DND-41 (cell line): ENCODE measurements at regions not wholly inside any gene's neighbourhood (a gene's known extent, or its start where the extent isn't known, plus 50 kb on each side); places are given as distances from the start of the nearest gene placed in this dataset.

Experiments
- ATAC-seq: fragments of 200-7000 bp; cut with Tn5 transposase; 3 replicates; pipeline ENCODE4 v1.9.1; 2021; ENCODE audit warnings: low read depth; ENCODE audit not compliant: insufficient read depth
- DNase-seq: peaks from one replicate; pipeline ENCODE4 v3.0.0-alpha.2; 2020
- H2AFZ ChIP-seq: 2 replicates; pipeline ENCODE4 v1.6.0; 2012; ENCODE audit warnings: low read depth, low read length
- H3K27ac ChIP-seq: 2 replicates; pipeline ENCODE4 v1.5.1; 2012; ENCODE audit warnings: low read length, inconsistent platforms
- H3K27me3 ChIP-seq: fragments of 200-600 bp; sonication (generic); 2 replicates; pipeline ENCODE4 v1.6.0; 2012; ENCODE audit warnings: low read length, mild to moderate bottlenecking, inconsistent platforms; ENCODE audit not compliant: insufficient read depth, poor library complexity
- H3K36me3 ChIP-seq: 2 replicates; pipeline ENCODE4 v1.5.1; 2012; ENCODE audit warnings: low read length, inconsistent platforms; ENCODE audit not compliant: insufficient read depth
- H3K4me1 ChIP-seq: 2 replicates; pipeline ENCODE4 v1.5.1; 2012; ENCODE audit warnings: mild to moderate bottlenecking, low read length; ENCODE audit not compliant: insufficient read depth
- H3K4me2 ChIP-seq: 2 replicates; pipeline ENCODE4 v1.6.0; 2012; ENCODE audit warnings: mild to moderate bottlenecking, moderate library complexity, low read length, inconsistent platforms; ENCODE audit not compliant: insufficient read depth
- H3K4me3 ChIP-seq, 2 experiments: fragments of 200-600 bp in 1 of 2; shearing (Covaris generic) in 1 of 2; 2 replicates each; pipeline ENCODE4 v1.5.1; 2012 to 2016; ENCODE audit warnings: inconsistent platforms in 2 of 2, low read length in 2 of 2, mild to moderate bottlenecking in 2 of 2, low read depth in 1 of 2, moderate library complexity in 1 of 2
- H3K79me2 ChIP-seq: 2 replicates; pipeline ENCODE4 v1.6.0; 2012; ENCODE audit warnings: low read length, inconsistent platforms; ENCODE audit not compliant: insufficient read depth
- H3K9ac ChIP-seq: 2 replicates; pipeline ENCODE4 v1.6.0; 2012; ENCODE audit warnings: low read depth, mild to moderate bottlenecking, inconsistent platforms, low read length, moderate library complexity
- H3K9me3 ChIP-seq: 2 replicates; pipeline ENCODE4 v1.5.1; 2012; ENCODE audit warnings: low read length, moderate library complexity, mild to moderate bottlenecking, inconsistent platforms; ENCODE audit not compliant: insufficient read depth, severe bottlenecking
- H4K20me1 ChIP-seq: 2 replicates; pipeline ENCODE4 v1.6.0; 2012; ENCODE audit warnings: low read length; ENCODE audit not compliant: insufficient read depth
- CTCF ChIP-seq: IDR thresholded peaks from 2 replicates; pipeline ENCODE4 v1.5.1; 2012; ENCODE audit warnings: borderline replicate concordance, low read length, moderate library complexity, mild to moderate bottlenecking; ENCODE audit not compliant: poor library complexity, severe bottlenecking; ENCODE audit errors: extremely low read depth
- EZH2 ChIP-seq: IDR thresholded peaks from 3 replicates; pipeline ENCODE4 v1.6.1; 2012; ENCODE audit warnings: borderline replicate concordance, low read depth, mild to moderate bottlenecking, moderate library complexity, low read length, inconsistent platforms; ENCODE audit not compliant: severe bottlenecking

- no peaks in the 10 kb centered on the region for H3K79me2 ChIP-seq
- H3K4me2 ChIP-seq = no peak overlapping the region
- peaks cover 30% of the 10 kb centered on the region for H3K27me3 ChIP-seq
- H4K20me1 ChIP-seq = no peaks in the 10 kb centered on the region
- H3K4me1 ChIP-seq = no peaks in the 10 kb centered on the region
- H2AFZ ChIP-seq = no peak overlapping the region
- ATAC-seq (no peak), DNase-seq (no peak)
- H3K4me3 ChIP-seq = no peak overlapping the region
- H3K9me3 ChIP-seq = no peaks in the 10 kb centered on the region
- no peak for TF ChIP-seq CTCF
- TF ChIP-seq EZH2 = no peak
- H3K36me3 ChIP-seq = no peaks in the 10 kb centered on the region
- H3K9ac ChIP-seq = no peak overlapping the region
- H3K27ac ChIP-seq = no peak overlapping the region
Measured at GRCh38 chr1:201761178-201761577, 67.8 kb upstream of the IPO9 start.

- Histone ChIP-seq H3K9me3 (no peaks in the 10 kb centered on the region), H3K4me2 (no peak overlapping the region), H3K36me3 (no peaks in the 10 kb centered on the region), H4K20me1 (no peaks in the 10 kb centered on the region), H3K27me3 (peaks cover 30% of the 10 kb centered on the region), H3K9ac (no peak overlapping the region), H3K27ac (no peak overlapping the region), H3K79me2 (no peaks in the 10 kb centered on the region), H2AFZ (no peak overlapping the region), H3K4me1 (no peaks in the 10 kb centered on the region), H3K4me3 (no peak overlapping the region)
- ATAC-seq = no peak
- TF ChIP-seq CTCF (no peak), EZH2 (no peak)
- no peak for DNase-seq
Measured at GRCh38 chr1:201761871-201762270, 67.1 kb upstream of the IPO9 start.

GRCh38 chr1:201762381-201762780 is 66.6 kb upstream of the IPO9 start:
- ATAC-seq (no peak), DNase-seq (no peak)
- Histone ChIP-seq H3K4me2 (no peak overlapping the region), H3K27me3 (peaks cover 30% of the 10 kb centered on the region), H3K36me3 (no peaks in the 10 kb centered on the region), H4K20me1 (no peaks in the 10 kb centered on the region), H3K4me3 (no peak overlapping the region), H3K9me3 (no peaks in the 10 kb centered on the region), H2AFZ (no peak overlapping the region), H3K9ac (no peak overlapping the region), H3K4me1 (no peaks in the 10 kb centered on the region), H3K79me2 (no peaks in the 10 kb centered on the region), H3K27ac (no peak overlapping the region)
- TF ChIP-seq CTCF = no peak
- no peak for TF ChIP-seq EZH2

GRCh38 chr1:201763455-201764140 is 65.4 kb upstream of the IPO9 start:
- ATAC-seq (no peak), DNase-seq (no peak)
- Histone ChIP-seq H4K20me1 (no peaks in the 10 kb centered on the region), H3K36me3 (no peaks in the 10 kb centered on the region), H3K9me3 (no peaks in the 10 kb centered on the region), H3K27me3 (peaks cover 30% of the 10 kb centered on the region), H3K9ac (no peak overlapping the region), H3K4me2 (no peak overlapping the region), H3K4me3 (no peak overlapping the region), H3K4me1 (no peaks in the 10 kb centered on the region), H3K27ac (no peak overlapping the region), H3K79me2 (no peaks in the 10 kb centered on the region), H2AFZ (no peak overlapping the region)
- TF ChIP-seq CTCF (no peak), EZH2 (no peak)
